Effector memory CD8-positive, alpha-beta T cell (primary cell): ENCODE measurements at regions not wholly inside any gene's neighbourhood (a gene's known extent, or its start where the extent isn't known, plus 50 kb on each side); places are given as distances from the start of the nearest gene placed in this dataset.

Experiments
- ATAC-seq: fragments of 150-1000 bp; cut with Tn5 transposase; replicated peaks from 2 replicates; pipeline ENCODE4 v1.10.0; 2021; ENCODE audit warnings: mild to moderate bottlenecking, moderate library complexity
- DNase-seq, 3 experiments: peaks; one replicate each; pipeline ENCODE4 v3.0.0; 2021
- H3K27ac Mint-ChIP-seq, 2 donors: one replicate each; pipeline ENCODE4 v1.8.0; 2022; ENCODE audit warnings: mild to moderate bottlenecking in 2 of 2, mixed read lengths in 2 of 2, moderate library complexity in 2 of 2
- H3K27me3 Mint-ChIP-seq, 2 donors: one replicate each; pipeline ENCODE4 v1.8.0; 2022; ENCODE audit warnings: mixed read lengths in 2 of 2
- H3K36me3 Mint-ChIP-seq: one replicate; pipeline ENCODE4 v1.8.0; 2022; ENCODE audit warnings: mild to moderate bottlenecking, moderate library complexity, mixed read lengths; ENCODE audit not compliant: insufficient read depth
- H3K4me1 Mint-ChIP-seq, 2 donors: one replicate each; pipeline ENCODE4 v1.8.0; 2022; ENCODE audit warnings: low read depth in 2 of 2, mixed read lengths in 2 of 2
- H3K4me3 Mint-ChIP-seq, 2 donors: one replicate each; pipeline ENCODE4 v1.8.0; 2022; ENCODE audit warnings: mild to moderate bottlenecking in 2 of 2, mixed read lengths in 2 of 2, moderate library complexity in 2 of 2
- H3K9me3 Mint-ChIP-seq, 2 donors: one replicate each; pipeline ENCODE4 v1.8.0; 2022; ENCODE audit warnings: mixed read lengths in 2 of 2

GRCh38 chr5:143870362-143870761 lies 58.4 kb downstream of the HMHB1 start:
- DNase-seq (no peak), ATAC-seq (no peak)
- no peaks in the 10 kb centered on the region for H3K4me1 Mint-ChIP-seq
- H3K27ac Mint-ChIP-seq = no peak overlapping the region
- no peaks in the 10 kb centered on the region for H3K9me3 Mint-ChIP-seq
- H3K27me3 Mint-ChIP-seq = no peaks in the 10 kb centered on the region
- H3K36me3 Mint-ChIP-seq = no peaks in the 10 kb centered on the region
- no peak overlapping the region for H3K4me3 Mint-ChIP-seq

- Mint-ChIP-seq H3K4me1 (no peaks in the 10 kb centered on the region), H3K36me3 (no peaks in the 10 kb centered on the region), H3K27me3 (no peaks in the 10 kb centered on the region), H3K9me3 (no peaks in the 10 kb centered on the region), H3K4me3 (no peak overlapping the region), H3K27ac (no peak overlapping the region)
- no peak for DNase-seq
- no peak for ATAC-seq
These were observed 59.1 kb downstream of the HMHB1 start for GRCh38 chr5:143870871-143871632.

- no peaks in the 10 kb centered on the region for H3K4me1 Mint-ChIP-seq
- DNase-seq (no peak), ATAC-seq (no peak)
- H3K4me3 Mint-ChIP-seq = no peak overlapping the region
- H3K27ac Mint-ChIP-seq = no peak overlapping the region
- no peaks in the 10 kb centered on the region for H3K36me3 Mint-ChIP-seq
- no peaks in the 10 kb centered on the region for H3K27me3 Mint-ChIP-seq
- H3K9me3 Mint-ChIP-seq = no peaks in the 10 kb centered on the region
These were observed 59.7 kb downstream of the HMHB1 start for GRCh38 chr5:143871672-143872071.

- Mint-ChIP-seq H3K4me1 (no peaks in the 10 kb centered on the region), H3K9me3 (no peaks in the 10 kb centered on the region), H3K27me3 (peaks cover 0 to 8% of the 10 kb centered on the region in 2 donors), H3K4me3 (no peak overlapping the region), H3K27ac (no peak overlapping the region), H3K36me3 (no peaks in the 10 kb centered on the region)
- ATAC-seq (no peak), DNase-seq (no peak)
These were observed 62.4 kb downstream of the HMHB1 start for GRCh38 chr5:143874312-143874711.

- no peaks in the 10 kb centered on the region for H3K4me1 Mint-ChIP-seq
- no peak overlapping the region for H3K4me3 Mint-ChIP-seq
- ATAC-seq (no peak), DNase-seq (no peak)
- peaks cover 5 to 14% of the 10 kb centered on the region in 2 donors for H3K27me3 Mint-ChIP-seq
- no peaks in the 10 kb centered on the region for H3K36me3 Mint-ChIP-seq
- H3K9me3 Mint-ChIP-seq = no peaks in the 10 kb centered on the region
- no peak overlapping the region for H3K27ac Mint-ChIP-seq
These were observed 65.2 kb downstream of the HMHB1 start for GRCh38 chr5:143877196-143877595.

- Mint-ChIP-seq H3K27me3 (peaks cover 5 to 14% of the 10 kb centered on the region in 2 donors), H3K4me3 (no peak overlapping the region), H3K9me3 (no peaks in the 10 kb centered on the region), H3K27ac (no peak overlapping the region), H3K4me1 (no peaks in the 10 kb centered on the region), H3K36me3 (no peaks in the 10 kb centered on the region)
- ATAC-seq = no peak
- no peak for DNase-seq
These were observed 66.5 kb downstream of the HMHB1 start for GRCh38 chr5:143878430-143878829.

GRCh38 chr5:143879646-143880045 lies 67.7 kb downstream of the HMHB1 start:
- Mint-ChIP-seq H3K27ac (no peak overlapping the region), H3K4me3 (no peak overlapping the region), H3K9me3 (no peaks in the 10 kb centered on the region), H3K4me1 (no peaks in the 10 kb centered on the region), H3K27me3 (peaks cover 5 to 14% of the 10 kb centered on the region in 2 donors), H3K36me3 (peaks cover under 1% of the 10 kb centered on the region)
- ATAC-seq = no peak
- no peak for DNase-seq

GRCh38 chr5:143880178-143880577 lies 68.2 kb downstream of the HMHB1 start:
- H3K9me3 Mint-ChIP-seq = no peaks in the 10 kb centered on the region
- ATAC-seq = no peak
- no peak overlapping the region for H3K4me3 Mint-ChIP-seq
- H3K4me1 Mint-ChIP-seq = no peaks in the 10 kb centered on the region
- H3K36me3 Mint-ChIP-seq = peaks cover 3% of the 10 kb centered on the region
- no peak overlapping the region for H3K27ac Mint-ChIP-seq
- H3K27me3 Mint-ChIP-seq = peaks cover 5 to 14% of the 10 kb centered on the region in 2 donors
- no peak for DNase-seq

GRCh38 chr5:143882520-143882919 lies 70.6 kb downstream of the HMHB1 start:
- Mint-ChIP-seq H3K9me3 (no peaks in the 10 kb centered on the region), H3K36me3 (peaks cover 3% of the 10 kb centered on the region), H3K4me1 (no peaks in the 10 kb centered on the region), H3K27ac (no peak overlapping the region), H3K27me3 (peaks cover 15 to 26% of the 10 kb centered on the region in 2 donors), H3K4me3 (no peak overlapping the region)
- no peak for DNase-seq
- ATAC-seq = no peak

- Mint-ChIP-seq H3K27ac (no peak overlapping the region), H3K9me3 (no peaks in the 10 kb centered on the region), H3K4me3 (no peak overlapping the region), H3K36me3 (peaks cover 3% of the 10 kb centered on the region), H3K27me3 (peaks cover 29 to 40% of the 10 kb centered on the region in 2 donors), H3K4me1 (no peaks in the 10 kb centered on the region)
- no peak for DNase-seq
- no peak for ATAC-seq
These were observed 74.1 kb downstream of the HMHB1 start for GRCh38 chr5:143886096-143886495.

GRCh38 chr5:143886651-143887638 lies 75.0 kb downstream of the HMHB1 start:
- Mint-ChIP-seq H3K4me1 (no peaks in the 10 kb centered on the region), H3K9me3 (no peaks in the 10 kb centered on the region), H3K36me3 (peaks cover 3% of the 10 kb centered on the region), H3K27ac (no peak overlapping the region), H3K4me3 (no peak overlapping the region), H3K27me3 (peaks cover 31 to 48% of the 10 kb centered on the region in 2 donors)
- no peak for ATAC-seq
- no peak for DNase-seq

GRCh38 chr5:143887903-143888665 lies 76.1 kb downstream of the HMHB1 start:
- Mint-ChIP-seq H3K4me3 (no peak overlapping the region), H3K36me3 (peaks cover 3% of the 10 kb centered on the region), H3K27me3 (peaks cover 36 to 54% of the 10 kb centered on the region in 2 donors), H3K27ac (no peak overlapping the region), H3K4me1 (no peaks in the 10 kb centered on the region), H3K9me3 (no peaks in the 10 kb centered on the region)
- DNase-seq (no peak), ATAC-seq (no peak)

- Mint-ChIP-seq H3K4me3 (no peak overlapping the region), H3K27me3 (peaks cover 36 to 54% of the 10 kb centered on the region in 2 donors), H3K27ac (no peak overlapping the region), H3K9me3 (no peaks in the 10 kb centered on the region), H3K36me3 (peaks cover 3% of the 10 kb centered on the region), H3K4me1 (no peaks in the 10 kb centered on the region)
- DNase-seq (no peak), ATAC-seq (no peak)
These were observed 77.0 kb downstream of the HMHB1 start for GRCh38 chr5:143888912-143889311.
